OCI-LY7 (cell line): ENCODE measurements at regions not wholly inside any gene's neighbourhood (a gene's known extent, or its start where the extent isn't known, plus 50 kb on each side); places are given as distances from the start of the nearest gene placed in this dataset.

ENCODE experiments used
- BruUV-seq: library from RNA; stranded (reverse); fragments of 400-500 nt; replicated peaks from 2 replicates; lab custom pipeline; 2021; lab: Mats Ljungman, UMichigan
- CTCF ChIA-PET: fragments of 300-600 bp; sonication (Branson Sonifier 250); formaldehyde crosslinking; loops from one replicate; lab custom pipeline; 2022; ENCODE audit warnings: antibody characterized with exemption; ENCODE audit not compliant: unreplicated experiment; lab: Charles Lee
- POLR2A ChIA-PET: fragments of 300-600 bp; sonication (Branson Sonifier 250); formaldehyde crosslinking; loops from one replicate; lab custom pipeline; 2022; ENCODE audit warnings: antibody characterized with exemption; lab: Charles Lee
- DNase-seq: peaks from one replicate; pipeline ENCODE4 v3.0.0-alpha.2; 2015; ENCODE audit warnings: low spot score
- H2AFZ ChIP-seq: fragments of 200-600 bp; sonication (generic), shearing (Covaris generic); 2 replicates; pipeline ENCODE4 v1.6.1; 2014; ENCODE audit warnings: mild to moderate bottlenecking, antibody characterized with exemption, low read length, moderate library complexity
- H3K27ac ChIP-seq: fragments of 200-600 bp; sonication (generic); 2 replicates; pipeline ENCODE4 v1.5.1; 2014; ENCODE audit warnings: mixed run types, low read depth, mild to moderate bottlenecking, moderate library complexity, low read length, inconsistent platforms; ENCODE audit not compliant: poor library complexity, severe bottlenecking
- H3K36me3 ChIP-seq: fragments of 200-600 bp; sonication (generic); 2 replicates; pipeline ENCODE4 v1.6.1; 2014; ENCODE audit warnings: mild to moderate bottlenecking, antibody characterized with exemption, low read length, moderate library complexity, mixed read lengths; ENCODE audit not compliant: insufficient read depth
- H3K4me1 ChIP-seq: fragments of 200-600 bp; sonication (generic); 2 replicates; pipeline ENCODE4 v1.5.1; 2014; ENCODE audit warnings: mild to moderate bottlenecking, low read length; ENCODE audit not compliant: insufficient read depth, poor library complexity, severe bottlenecking
- H3K4me2 ChIP-seq: fragments of 200-600 bp; sonication (generic); 2 replicates; pipeline ENCODE4 v1.6.1; 2014; ENCODE audit warnings: mild to moderate bottlenecking, low read length
- H3K4me3 ChIP-seq: fragments of 200-600 bp; sonication (generic); 2 replicates; pipeline ENCODE4 v1.5.1; 2014; ENCODE audit warnings: mild to moderate bottlenecking, low read depth, low read length; ENCODE audit not compliant: poor library complexity, severe bottlenecking
- H3K79me2 ChIP-seq: fragments of 200-600 bp; sonication (generic); 2 replicates; pipeline ENCODE4 v1.6.1; 2016; ENCODE audit warnings: low read depth, mild to moderate bottlenecking, low read length, moderate library complexity, mixed read lengths; ENCODE audit not compliant: insufficient read depth
- H3K9me2 ChIP-seq: fragments of 200-600 bp; sonication (generic); 2 replicates; pipeline ENCODE4 v1.6.1; 2016; ENCODE audit warnings: mild to moderate bottlenecking, low read length, mixed read lengths; ENCODE audit not compliant: insufficient read depth
- H3K9me3 ChIP-seq: fragments of 200-600 bp; sonication (generic); 2 replicates; pipeline ENCODE4 v1.6.1; 2014; ENCODE audit warnings: mild to moderate bottlenecking, mixed run types, low read length, mixed read lengths
- H4K20me1 ChIP-seq: fragments of 200-600 bp; sonication (generic); 2 replicates; pipeline ENCODE4 v1.6.1; 2014; ENCODE audit warnings: mild to moderate bottlenecking, antibody characterized with exemption, low read length, moderate library complexity, mixed read lengths; ENCODE audit not compliant: insufficient read depth
- EZH2phosphoT487 ChIP-seq: fragments of 200-600 bp; sonication (generic); IDR thresholded peaks from 2 replicates; pipeline ENCODE4 v1.6.1; 2018; ENCODE audit warnings: low read depth, borderline replicate concordance, mild to moderate bottlenecking, mixed run types, antibody characterized with exemption, low read length, moderate library complexity, mixed read lengths
- intact Hi-C: fragments of 100-400 bp; cut with micrococcal nuclease; formaldehyde crosslinking; loops from one replicate; pipeline ENCODE4 v1.10.0; 2022; ENCODE audit not compliant: unreplicated experiment
- TF ChIP-seq, protein P1 (sequence below): fragments of 200-600 bp; sonication (generic); conservative IDR thresholded peaks from 2 replicates; pipeline ENCODE4 v1.5.1; 2014; ENCODE audit warnings: mild to moderate bottlenecking, antibody characterized with exemption, low read length, moderate library complexity, mixed read lengths

DNA sequence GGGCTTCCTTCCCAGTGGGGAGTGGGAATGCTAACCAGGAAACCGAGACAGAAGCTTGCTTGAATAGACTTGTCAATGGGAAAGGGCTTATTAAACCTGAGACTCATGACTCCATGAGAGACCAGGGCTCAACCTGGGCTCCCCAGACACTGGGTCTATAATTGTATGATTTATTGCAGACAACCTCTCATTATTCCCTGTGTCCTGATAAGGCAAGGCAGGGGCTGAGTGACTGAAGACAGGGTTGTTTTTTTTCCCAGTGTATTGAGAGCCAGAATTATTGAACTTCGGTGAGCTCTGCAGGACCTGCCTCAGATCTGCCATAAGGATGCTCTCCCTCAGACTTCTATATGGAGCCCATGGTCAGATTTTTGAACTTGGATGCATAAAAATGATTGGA lies 79.5 kb upstream of the KLHL25 start:
- BruUV-seq, result no TSS peak
- POLR2A ChIA-PET, result no interaction called here

DNA sequence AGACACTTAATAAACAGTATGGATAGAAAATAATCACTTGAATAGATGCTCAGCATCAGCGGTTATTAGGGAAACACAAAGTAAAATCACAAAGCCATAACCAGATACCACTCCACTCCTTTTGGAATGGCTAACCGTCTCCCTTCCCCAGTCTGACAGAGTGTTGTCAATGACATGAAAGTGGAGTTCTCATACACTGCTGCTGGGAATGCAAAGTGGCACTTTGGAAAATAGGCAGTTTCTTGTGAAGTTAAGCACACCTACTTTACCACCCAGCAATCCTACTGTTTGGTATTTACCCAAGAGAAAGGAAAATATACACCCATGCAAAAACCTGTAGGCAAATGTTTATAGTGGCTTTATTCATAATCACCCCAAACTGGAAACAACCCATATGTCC lies 81.0 kb upstream of the KLHL25 start:
- BruUV-seq, result no TSS peak
- Histone ChIP-seq H4K20me1 (no peaks in the 10 kb centered on the region), H3K4me2 (no peak overlapping the region), H3K4me1 (no peaks in the 10 kb centered on the region), H3K9me3 (no peaks in the 10 kb centered on the region), H3K4me3 (no peak overlapping the region), H3K36me3 (no peaks in the 10 kb centered on the region), H2AFZ (no peak overlapping the region), H3K27ac (no peak overlapping the region), H3K9me2 (no peaks in the 10 kb centered on the region), H3K79me2 (no peaks in the 10 kb centered on the region)
- no peak for DNase-seq
- CTCF ChIA-PET, result no interaction called here
- intact Hi-C loops, result no loop called here
- TF ChIP-seq, protein P1, sequence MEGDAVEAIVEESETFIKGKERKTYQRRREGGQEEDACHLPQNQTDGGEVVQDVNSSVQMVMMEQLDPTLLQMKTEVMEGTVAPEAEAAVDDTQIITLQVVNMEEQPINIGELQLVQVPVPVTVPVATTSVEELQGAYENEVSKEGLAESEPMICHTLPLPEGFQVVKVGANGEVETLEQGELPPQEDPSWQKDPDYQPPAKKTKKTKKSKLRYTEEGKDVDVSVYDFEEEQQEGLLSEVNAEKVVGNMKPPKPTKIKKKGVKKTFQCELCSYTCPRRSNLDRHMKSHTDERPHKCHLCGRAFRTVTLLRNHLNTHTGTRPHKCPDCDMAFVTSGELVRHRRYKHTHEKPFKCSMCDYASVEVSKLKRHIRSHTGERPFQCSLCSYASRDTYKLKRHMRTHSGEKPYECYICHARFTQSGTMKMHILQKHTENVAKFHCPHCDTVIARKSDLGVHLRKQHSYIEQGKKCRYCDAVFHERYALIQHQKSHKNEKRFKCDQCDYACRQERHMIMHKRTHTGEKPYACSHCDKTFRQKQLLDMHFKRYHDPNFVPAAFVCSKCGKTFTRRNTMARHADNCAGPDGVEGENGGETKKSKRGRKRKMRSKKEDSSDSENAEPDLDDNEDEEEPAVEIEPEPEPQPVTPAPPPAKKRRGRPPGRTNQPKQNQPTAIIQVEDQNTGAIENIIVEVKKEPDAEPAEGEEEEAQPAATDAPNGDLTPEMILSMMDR, result no peak
- no peak for TF ChIP-seq EZH2phosphoT487
- POLR2A ChIA-PET, result no interaction called here

More for the DNA sequence above, 79.5 kb upstream of the KLHL25 start:
- no peaks in the 10 kb centered on the region for H3K79me2 ChIP-seq
- CTCF ChIA-PET, result no interaction called here
- H4K20me1 ChIP-seq, result no peaks in the 10 kb centered on the region
- DNase-seq, result no peak
- H3K9me3 ChIP-seq, result no peaks in the 10 kb centered on the region
- intact Hi-C loops, result no loop called here
- no peaks in the 10 kb centered on the region for H3K9me2 ChIP-seq
- H3K4me2 ChIP-seq, result no peak overlapping the region
- H2AFZ ChIP-seq, result no peak overlapping the region
- H3K27ac ChIP-seq, result no peak overlapping the region
- no peaks in the 10 kb centered on the region for H3K4me1 ChIP-seq
- H3K36me3 ChIP-seq, result no peaks in the 10 kb centered on the region
- H3K4me3 ChIP-seq, result no peak overlapping the region
- TF ChIP-seq EZH2phosphoT487, result no peak
- TF ChIP-seq, protein P1, result no peak

DNA sequence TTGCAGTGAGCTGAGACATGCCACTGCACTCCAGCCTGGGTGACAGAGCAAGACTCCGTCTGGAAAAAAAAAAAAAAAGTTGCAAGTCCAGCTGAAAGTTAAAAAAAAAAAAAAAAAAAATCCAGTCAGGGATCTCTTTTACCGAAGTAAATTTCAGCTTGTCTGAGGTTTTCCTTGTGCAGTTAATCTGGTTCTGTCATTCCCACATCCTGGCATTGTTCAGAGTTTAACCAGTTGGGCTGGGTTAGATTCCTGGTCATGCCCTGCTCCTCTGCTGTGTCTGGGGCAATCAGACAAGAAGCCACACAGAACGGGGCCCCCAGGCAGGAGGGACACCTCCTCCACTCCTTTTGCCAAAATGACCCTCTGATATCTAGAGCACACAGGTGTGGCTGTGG lies 84.1 kb upstream of the KLHL25 start:
- Histone ChIP-seq H3K9me3 (no peaks in the 10 kb centered on the region), H3K36me3 (no peaks in the 10 kb centered on the region), H3K4me2 (no peak overlapping the region), H3K9me2 (no peaks in the 10 kb centered on the region), H3K4me1 (no peaks in the 10 kb centered on the region), H3K4me3 (no peak overlapping the region), H3K27ac (no peak overlapping the region), H2AFZ (no peak overlapping the region), H4K20me1 (no peaks in the 10 kb centered on the region), H3K79me2 (no peaks in the 10 kb centered on the region)
- POLR2A ChIA-PET, result no interaction called here
- TF ChIP-seq EZH2phosphoT487, result no peak
- TF ChIP-seq, protein P1, result no peak
- intact Hi-C loops, result no loop called here
- CTCF ChIA-PET, result no interaction called here
- BruUV-seq, result no TSS peak
- DNase-seq, result no peak
